AG10803 (cell line): ENCODE measurements at regions not wholly inside any gene's neighbourhood (a gene's known extent, or its start where the extent isn't known, plus 50 kb on each side); places are given as distances from the start of the nearest gene placed in this dataset.
"Not testable (repeated sequence)": the region's sequence is repeated elsewhere in the genome, so short reads cannot be mapped to it uniquely, and the experiment has no call there.

Source experiments
- DNase-seq: peaks from one replicate; pipeline ENCODE4 v3.0.0; 2010; ENCODE audit warnings: low read depth
- H3K4me3 ChIP-seq: 2 replicates; pipeline ENCODE4 v1.5.1; 2011; ENCODE audit warnings: mild to moderate bottlenecking, low read length, control low read depth
- CTCF ChIP-seq: conservative IDR thresholded peaks from 2 replicates; pipeline ENCODE4 v1.5.1; 2011; ENCODE audit warnings: mild to moderate bottlenecking, low read length, control low read depth, inconsistent platforms

- DNase-seq = no peak
Measured at GRCh38 chr2:187627153-187627552, 72.9 kb upstream of the TFPI start.

GRCh38 chr2:187636731-187637391 lies 82.6 kb upstream of the TFPI start:
- DNase-seq, H3K4me3 ChIP-seq: not testable (repeated sequence)

More at GRCh38 chr2:187627153-187627552, 72.9 kb upstream of the TFPI start:
- no peak for TF ChIP-seq CTCF
- H3K4me3 ChIP-seq = no peak overlapping the region

GRCh38 chr2:187637392-187637740 lies 83.1 kb upstream of the TFPI start:
- not testable (repeated sequence) for DNase-seq, H3K4me3 ChIP-seq

GRCh38 chr2:187637771-187638170 lies 83.5 kb upstream of the TFPI start:
- not testable (repeated sequence) for H3K4me3 ChIP-seq

GRCh38 chr2:187638840-187639239 lies 84.6 kb upstream of the TFPI start:
- H3K4me3 ChIP-seq = no peak overlapping the region
- TF ChIP-seq CTCF = no peak
- no peak for DNase-seq

More at GRCh38 chr2:187637771-187638170, 83.5 kb upstream of the TFPI start:
- not testable (repeated sequence) for DNase-seq

- DNase-seq = no peak
- no peak overlapping the region for H3K4me3 ChIP-seq
- no peak for TF ChIP-seq CTCF
Measured at GRCh38 chr2:187640926-187641510, 86.8 kb upstream of the TFPI start.

GRCh38 chr2:187642498-187642897 lies 88.3 kb upstream of the TFPI start:
- DNase-seq = no peak
- no peak for TF ChIP-seq CTCF
- no peak overlapping the region for H3K4me3 ChIP-seq

- no peak for DNase-seq
- no peak overlapping the region for H3K4me3 ChIP-seq
- TF ChIP-seq CTCF = no peak
Measured at GRCh38 chr2:187644486-187644885, 90.3 kb upstream of the TFPI start.

- no peak overlapping the region for H3K4me3 ChIP-seq
- TF ChIP-seq CTCF = no peak
- DNase-seq = no peak
Measured at GRCh38 chr2:187644981-187645380, 90.7 kb upstream of the TFPI start.
